Thoracic aorta (tissue), 2 donors: ENCODE measurements at regions not wholly inside any gene's neighbourhood (a gene's known extent, or its start where the extent isn't known, plus 50 kb on each side); places are given as distances from the start of the nearest gene placed in this dataset.

Source experiments
- ATAC-seq: fragments of 150-250 bp; one replicate; pipeline ENCODE4 v1.8.0; 2017; ENCODE audit warnings: low read depth; ENCODE audit not compliant: insufficient number of reproducible peaks, low FRiP score
- DNase-seq: peaks from one replicate; pipeline ENCODE4 v3.0.0-alpha.2; 2020; ENCODE audit warnings: low spot score
- H3K27ac ChIP-seq, 2 donors: fragments of 200-600 bp; sonication (generic); 1 replicate in 1 of 2; 2 replicates in 1 of 2; pipeline ENCODE4 v1.5.1; 2016; ENCODE audit warnings: mild to moderate bottlenecking in 2 of 2, moderate library complexity in 2 of 2
- H3K27me3 ChIP-seq: fragments of 200-600 bp; sonication (generic); replicated peaks from 2 replicates; pipeline ENCODE4 v1.6.0; 2016; ENCODE audit warnings: mild to moderate bottlenecking; ENCODE audit not compliant: insufficient read depth
- H3K36me3 ChIP-seq: fragments of 200-600 bp; sonication (generic); one replicate; pipeline ENCODE4 v1.5.1; 2016
- H3K4me1 ChIP-seq, 2 donors: fragments of 200-600 bp; sonication (generic); 1 replicate in 1 of 2; 2 replicates in 1 of 2; pipeline versions ENCODE4 v1.5.1 to v1.6.0; 2016; ENCODE audit warnings: low read depth in 2 of 2, mild to moderate bottlenecking in 1 of 2; ENCODE audit not compliant: control insufficient read depth in 1 of 2
- H3K4me3 ChIP-seq: fragments of 200-600 bp; sonication (generic); 2 replicates; pipeline ENCODE4 v1.5.1; 2016; ENCODE audit warnings: mild to moderate bottlenecking
- H3K9me3 ChIP-seq: fragments of 200-600 bp; sonication (generic); 2 replicates; pipeline ENCODE4 v1.5.1; 2016
- TF ChIP-seq, protein P1 (sequence below): fragments of 200-600 bp; sonication (generic); IDR thresholded peaks from one replicate; pipeline ENCODE4 v1.5.1; 2019; ENCODE audit warnings: antibody characterized with exemption

DNA sequence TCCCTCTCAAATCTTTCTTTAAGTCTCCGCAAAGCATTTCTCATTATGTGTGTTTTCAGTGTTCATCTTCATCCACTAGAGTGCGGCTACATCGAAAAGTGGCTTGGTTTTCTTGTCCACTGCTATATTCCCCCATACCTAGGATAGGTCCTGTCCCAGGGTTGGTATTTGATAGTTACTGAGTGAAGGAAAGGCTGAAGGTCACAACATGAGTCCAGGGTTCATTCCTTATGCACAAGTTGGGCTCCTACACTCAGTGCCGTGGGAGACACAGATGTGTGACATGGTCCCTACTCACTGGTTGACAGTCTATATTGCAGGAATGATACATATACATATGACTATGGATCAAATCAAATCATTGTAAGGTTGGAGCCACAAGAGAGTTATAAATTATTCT lies 55.4 kb upstream of the RELL1 start:
- DNase-seq (no peak), ATAC-seq (no peak)
- H3K9me3 ChIP-seq = no peaks in the 10 kb centered on the region
- no peak overlapping the region for H3K4me3 ChIP-seq
- H3K4me1 ChIP-seq = no peaks in the 10 kb centered on the region
- H3K27me3 ChIP-seq = no peaks in the 10 kb centered on the region
- TF ChIP-seq, protein P1, sequence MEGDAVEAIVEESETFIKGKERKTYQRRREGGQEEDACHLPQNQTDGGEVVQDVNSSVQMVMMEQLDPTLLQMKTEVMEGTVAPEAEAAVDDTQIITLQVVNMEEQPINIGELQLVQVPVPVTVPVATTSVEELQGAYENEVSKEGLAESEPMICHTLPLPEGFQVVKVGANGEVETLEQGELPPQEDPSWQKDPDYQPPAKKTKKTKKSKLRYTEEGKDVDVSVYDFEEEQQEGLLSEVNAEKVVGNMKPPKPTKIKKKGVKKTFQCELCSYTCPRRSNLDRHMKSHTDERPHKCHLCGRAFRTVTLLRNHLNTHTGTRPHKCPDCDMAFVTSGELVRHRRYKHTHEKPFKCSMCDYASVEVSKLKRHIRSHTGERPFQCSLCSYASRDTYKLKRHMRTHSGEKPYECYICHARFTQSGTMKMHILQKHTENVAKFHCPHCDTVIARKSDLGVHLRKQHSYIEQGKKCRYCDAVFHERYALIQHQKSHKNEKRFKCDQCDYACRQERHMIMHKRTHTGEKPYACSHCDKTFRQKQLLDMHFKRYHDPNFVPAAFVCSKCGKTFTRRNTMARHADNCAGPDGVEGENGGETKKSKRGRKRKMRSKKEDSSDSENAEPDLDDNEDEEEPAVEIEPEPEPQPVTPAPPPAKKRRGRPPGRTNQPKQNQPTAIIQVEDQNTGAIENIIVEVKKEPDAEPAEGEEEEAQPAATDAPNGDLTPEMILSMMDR = no peak
- H3K36me3 ChIP-seq = no peaks in the 10 kb centered on the region
- no peak overlapping the region for H3K27ac ChIP-seq

DNA sequence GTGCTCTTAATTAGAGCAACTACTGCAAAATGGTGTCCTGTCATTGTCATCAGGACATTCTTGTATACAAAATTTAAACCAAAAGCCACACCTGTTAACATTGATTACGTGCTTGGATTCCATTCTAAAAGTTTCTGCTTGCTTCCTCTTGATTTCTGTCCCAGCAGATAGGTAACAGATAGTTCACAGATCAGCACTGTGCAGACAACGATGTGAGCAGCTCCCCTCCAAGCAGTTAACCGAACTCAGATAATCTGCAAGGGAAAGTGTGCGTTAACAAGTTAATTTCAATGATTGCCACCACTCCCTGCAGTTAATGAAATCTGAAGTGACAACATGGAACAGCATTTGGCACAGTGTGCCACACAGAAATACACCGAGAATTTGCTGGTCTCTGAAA lies 54.4 kb upstream of the RELL1 start:
- ATAC-seq (no peak), DNase-seq (no peak)
- Histone ChIP-seq H3K27me3 (no peaks in the 10 kb centered on the region), H3K27ac (no peak overlapping the region), H3K36me3 (no peaks in the 10 kb centered on the region), H3K4me3 (no peak overlapping the region), H3K9me3 (no peaks in the 10 kb centered on the region), H3K4me1 (no peaks in the 10 kb centered on the region)
- TF ChIP-seq, protein P1 = no peak

DNA sequence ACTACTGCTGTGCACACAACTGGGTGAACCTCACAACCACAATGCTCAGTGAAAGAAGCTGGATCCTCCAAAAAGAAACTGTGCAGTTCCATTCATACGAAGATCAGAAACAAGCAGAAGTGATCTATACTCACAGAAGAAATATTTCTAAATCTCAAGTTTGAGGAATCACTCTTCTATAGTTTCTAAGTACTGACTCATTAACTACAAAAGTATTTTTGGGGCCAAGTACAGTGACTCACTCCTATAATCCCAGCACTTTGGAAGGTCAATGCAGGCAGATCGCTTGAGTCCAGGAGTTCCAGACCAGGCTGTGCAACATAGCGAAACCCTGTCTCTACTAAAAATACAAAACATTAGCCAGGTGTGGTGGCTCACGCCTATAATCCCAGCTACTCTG lies 51.3 kb upstream of the RELL1 start:
- DNase-seq (no peak), ATAC-seq (no peak)
- Histone ChIP-seq H3K36me3 (no peaks in the 10 kb centered on the region), H3K27me3 (no peaks in the 10 kb centered on the region), H3K9me3 (no peaks in the 10 kb centered on the region), H3K4me1 (no peaks in the 10 kb centered on the region), H3K27ac (no peak overlapping the region), H3K4me3 (no peak overlapping the region)
- TF ChIP-seq, protein P1 = no peak
